HL-60 (cell line): ENCODE measurements at regions not wholly inside any gene's neighbourhood (a gene's known extent, or its start where the extent isn't known, plus 50 kb on each side); places are given as distances from the start of the nearest gene placed in this dataset.

Source experiments
- GABPA ChIP-seq: IDR thresholded peaks from 2 replicates; pipeline ENCODE4 v1.6.1; 2012; ENCODE audit warnings: low read depth
- POLR2AphosphoS5 ChIP-seq: IDR thresholded peaks from 2 replicates; pipeline ENCODE4 v1.6.1; 2012; ENCODE audit warnings: low read depth
- TF ChIP-seq, protein P1 (sequence below): IDR thresholded peaks from one replicate; pipeline ENCODE4 v1.5.1; 2011; ENCODE audit warnings: low read length, control low read depth, inconsistent platforms; ENCODE audit not compliant: insufficient read depth

DNA sequence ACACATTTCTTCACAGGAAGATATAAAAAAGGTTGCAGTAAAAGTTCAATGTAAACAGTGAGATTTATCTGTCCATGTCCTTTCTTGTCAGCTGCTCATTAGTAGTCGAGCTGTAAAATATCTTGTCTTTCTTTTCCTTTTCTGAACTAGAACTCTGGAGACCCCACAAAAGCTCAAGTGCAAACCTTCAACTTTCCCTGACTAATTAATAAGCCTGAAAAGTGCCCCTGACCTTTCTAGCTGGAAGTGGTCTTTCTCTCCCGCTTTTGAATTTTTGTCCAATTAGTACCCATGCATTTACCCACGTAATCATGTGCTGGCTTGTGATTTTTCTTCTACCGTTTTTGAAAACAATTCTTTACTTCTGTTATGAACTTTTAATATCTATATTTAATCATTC is 63.6 kb upstream of the EHBP1 start:
- TF ChIP-seq, protein P1, sequence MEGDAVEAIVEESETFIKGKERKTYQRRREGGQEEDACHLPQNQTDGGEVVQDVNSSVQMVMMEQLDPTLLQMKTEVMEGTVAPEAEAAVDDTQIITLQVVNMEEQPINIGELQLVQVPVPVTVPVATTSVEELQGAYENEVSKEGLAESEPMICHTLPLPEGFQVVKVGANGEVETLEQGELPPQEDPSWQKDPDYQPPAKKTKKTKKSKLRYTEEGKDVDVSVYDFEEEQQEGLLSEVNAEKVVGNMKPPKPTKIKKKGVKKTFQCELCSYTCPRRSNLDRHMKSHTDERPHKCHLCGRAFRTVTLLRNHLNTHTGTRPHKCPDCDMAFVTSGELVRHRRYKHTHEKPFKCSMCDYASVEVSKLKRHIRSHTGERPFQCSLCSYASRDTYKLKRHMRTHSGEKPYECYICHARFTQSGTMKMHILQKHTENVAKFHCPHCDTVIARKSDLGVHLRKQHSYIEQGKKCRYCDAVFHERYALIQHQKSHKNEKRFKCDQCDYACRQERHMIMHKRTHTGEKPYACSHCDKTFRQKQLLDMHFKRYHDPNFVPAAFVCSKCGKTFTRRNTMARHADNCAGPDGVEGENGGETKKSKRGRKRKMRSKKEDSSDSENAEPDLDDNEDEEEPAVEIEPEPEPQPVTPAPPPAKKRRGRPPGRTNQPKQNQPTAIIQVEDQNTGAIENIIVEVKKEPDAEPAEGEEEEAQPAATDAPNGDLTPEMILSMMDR = no peak
- TF ChIP-seq POLR2AphosphoS5 = no peak
- TF ChIP-seq GABPA = no peak
